ENCODE measurements at regions not wholly inside any gene's neighbourhood (a gene's known extent, or its start where the extent isn't known, plus 50 kb on each side); places are given as distances from the start of the nearest gene placed in this dataset.

DNA sequence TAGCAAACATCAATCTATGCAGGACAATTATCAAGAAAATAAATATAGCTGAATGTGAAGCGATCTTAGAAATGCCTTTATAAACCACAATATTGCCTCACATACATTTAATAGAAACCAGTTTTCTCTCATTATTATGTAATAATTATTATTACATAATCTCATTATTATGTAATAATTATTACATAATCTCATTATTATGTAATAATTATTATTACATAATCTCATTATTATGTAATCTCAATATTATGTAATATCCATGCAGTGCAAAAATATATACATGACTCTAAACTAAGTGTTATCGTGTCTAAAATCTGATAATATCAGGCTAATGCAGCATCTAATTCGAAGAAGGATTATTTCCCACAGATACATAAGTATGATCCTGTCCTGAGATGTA is 563.9 kb upstream of the SEMA6A start:
- DNase-seq (ENCODE audit: low read depth, low spot score), result no peak
- Histone ChIP-seq H2AFZ (ENCODE audit: control insufficient read depth, low read length) (no peak overlapping the region), H3K4me3 (ENCODE audit: control insufficient read depth in 2 of 3, extremely low read depth in 1 of 3, insufficient read depth in 2 of 3, low read depth in 1 of 3, low read length in 3 of 3) (no peak overlapping the region), H3K36me3 (ENCODE audit: control insufficient read depth in 2 of 2, extremely low read depth in 1 of 2, insufficient read depth in 2 of 2, low read length in 2 of 2) (no peaks in the 10 kb centered on the region), H3K9me1 (ENCODE audit: control insufficient read depth, extremely low read depth, insufficient read depth, low read length) (no peaks in the 10 kb centered on the region), H3K9me3 (ENCODE audit: control insufficient read depth, low read depth, low read length) (no peaks in the 10 kb centered on the region), H3K79me2 (ENCODE audit: control insufficient read depth, insufficient read depth, low read length) (no peaks in the 10 kb centered on the region), H3K27ac (ENCODE audit: control insufficient read depth, insufficient read depth, low read length) (no peak overlapping the region), H3K9ac (ENCODE audit: control insufficient read depth, extremely low read depth, insufficient read depth, low read length) (no peak overlapping the region), H3K27me3 (ENCODE audit: control insufficient read depth, extremely low read depth, insufficient read depth, low read length) (no peaks in the 10 kb centered on the region), H4K20me1 (ENCODE audit: control insufficient read depth, extremely low read depth, insufficient read depth, low read length) (no peaks in the 10 kb centered on the region), H3K4me1 (ENCODE audit: control insufficient read depth, extremely low read depth, insufficient read depth, low read length) (no peaks in the 10 kb centered on the region), H3K4me2 (ENCODE audit: control insufficient read depth, extremely low read depth, insufficient read depth, low read depth, low read length) (no peak overlapping the region)
- dilution Hi-C loops (cut with MboI; ENCODE audit: extremely low pct_ligation_motif_present, low sequenced_read_pairs), result no loop called here
- TF ChIP-seq EZH2 (IDR thresholded peaks at IDR 0.05; ENCODE audit: low read length) (no peak), CTCF (optimal IDR thresholded peaks at IDR 0.05 in 1 of 3, IDR thresholded peaks at IDR 0.05 in 1 of 3, conservative IDR thresholded peaks at IDR 0.05 in 1 of 3; ENCODE audit: extremely low read depth in 1 of 3, insufficient read depth in 2 of 3, low read length in 3 of 3) (no peak)
- FAIRE-seq, result no peak

DNA sequence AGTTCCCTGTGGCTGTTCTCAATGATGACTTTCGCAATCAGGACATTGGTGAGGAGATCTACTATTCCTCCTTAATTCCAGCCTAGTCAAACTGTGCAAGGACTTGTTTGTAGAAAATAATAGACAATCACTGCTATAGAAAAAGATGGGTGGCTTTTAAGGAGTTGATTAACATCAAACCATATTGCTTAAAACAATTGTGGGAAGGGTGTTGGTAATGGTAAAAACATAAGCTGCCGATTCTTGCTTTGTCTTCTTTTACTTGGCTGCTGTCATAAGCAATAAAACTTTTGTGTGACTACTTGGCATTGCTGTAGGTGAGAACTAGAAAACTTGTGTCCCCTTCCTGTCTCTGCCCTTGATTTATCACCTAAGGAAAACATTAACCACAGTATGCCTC is 561.2 kb upstream of the SEMA6A start:
- H3K79me2 ChIP-seq (ENCODE audit: control insufficient read depth, insufficient read depth, low read length), result no peaks in the 10 kb centered on the region
- no peak overlapping the region for H3K4me2 ChIP-seq (ENCODE audit: control insufficient read depth, extremely low read depth, insufficient read depth, low read depth, low read length)
- no peaks in the 10 kb centered on the region for H3K27me3 ChIP-seq (ENCODE audit: control insufficient read depth, extremely low read depth, insufficient read depth, low read length)
- no peak overlapping the region for H2AFZ ChIP-seq (ENCODE audit: control insufficient read depth, low read length)
- H3K9me1 ChIP-seq (ENCODE audit: control insufficient read depth, extremely low read depth, insufficient read depth, low read length), result no peaks in the 10 kb centered on the region
- no peaks in the 10 kb centered on the region for H3K36me3 ChIP-seq (ENCODE audit: control insufficient read depth in 2 of 2, extremely low read depth in 1 of 2, insufficient read depth in 2 of 2, low read length in 2 of 2)
- H3K9ac ChIP-seq (ENCODE audit: control insufficient read depth, extremely low read depth, insufficient read depth, low read length), result no peak overlapping the region
- peaks cover 8% of the 10 kb centered on the region for H3K4me1 ChIP-seq (ENCODE audit: control insufficient read depth, extremely low read depth, insufficient read depth, low read length)
- H3K9me3 ChIP-seq (ENCODE audit: control insufficient read depth, low read depth, low read length), result no peaks in the 10 kb centered on the region
- DNase-seq (ENCODE audit: low read depth, low spot score) (no peak), FAIRE-seq (no peak)
- no peak overlapping the region for H3K4me3 ChIP-seq (ENCODE audit: control insufficient read depth in 2 of 3, extremely low read depth in 1 of 3, insufficient read depth in 2 of 3, low read depth in 1 of 3, low read length in 3 of 3)
- TF ChIP-seq EZH2 (IDR thresholded peaks at IDR 0.05; ENCODE audit: low read length), result no peak
- no peak for TF ChIP-seq CTCF (optimal IDR thresholded peaks at IDR 0.05 in 1 of 3, IDR thresholded peaks at IDR 0.05 in 1 of 3, conservative IDR thresholded peaks at IDR 0.05 in 1 of 3; ENCODE audit: extremely low read depth in 1 of 3, insufficient read depth in 2 of 3, low read length in 3 of 3)
- dilution Hi-C loops (cut with MboI; ENCODE audit: extremely low pct_ligation_motif_present, low sequenced_read_pairs), result no loop called here
- no peaks in the 10 kb centered on the region for H4K20me1 ChIP-seq (ENCODE audit: control insufficient read depth, extremely low read depth, insufficient read depth, low read length)
- H3K27ac ChIP-seq (ENCODE audit: control insufficient read depth, insufficient read depth, low read length), result no peak overlapping the region

All from keratinocyte (primary cell).